ENCODE measurements at regions not wholly inside any gene's neighbourhood (a gene's known extent, or its start where the extent isn't known, plus 50 kb on each side); places are given as distances from the start of the nearest gene placed in this dataset.

DNA sequence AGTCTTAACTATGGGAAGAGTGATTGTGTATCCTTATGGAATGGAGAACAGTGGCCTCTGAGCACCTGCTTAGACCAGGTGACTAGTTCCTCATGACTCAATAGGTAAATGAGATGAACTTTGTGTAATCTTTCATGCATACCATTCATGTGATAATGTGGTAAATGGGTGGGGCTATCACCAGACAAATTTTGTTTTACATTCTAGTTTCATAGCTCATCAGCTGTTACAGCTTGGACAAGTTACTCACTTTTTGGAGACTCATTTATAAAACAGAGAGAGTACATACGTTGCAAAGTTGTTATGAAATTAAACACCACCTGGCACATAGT is 103.7 kb upstream of the TGFBR2 start:
- DNase-seq: no peak

DNA sequence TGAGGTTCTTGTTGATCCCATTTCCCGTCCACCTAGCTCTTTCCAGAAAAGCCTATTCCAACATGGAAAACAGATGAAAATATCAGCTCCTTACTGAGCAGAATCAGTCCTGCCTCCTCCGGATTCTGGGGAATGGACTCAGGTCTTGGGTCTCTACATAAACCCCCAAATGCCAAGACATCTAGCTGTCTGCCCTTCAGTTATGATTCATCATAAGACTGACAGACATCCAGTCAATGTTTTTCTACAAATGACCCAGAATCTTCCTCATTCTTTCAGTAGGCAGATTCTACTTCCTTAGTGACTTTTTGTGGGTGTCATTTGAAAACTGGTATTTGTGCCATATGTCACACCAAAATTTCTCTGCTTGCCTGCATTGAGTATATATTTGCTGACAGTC is 103.0 kb upstream of the TGFBR2 start:
- no peak for DNase-seq

DNA sequence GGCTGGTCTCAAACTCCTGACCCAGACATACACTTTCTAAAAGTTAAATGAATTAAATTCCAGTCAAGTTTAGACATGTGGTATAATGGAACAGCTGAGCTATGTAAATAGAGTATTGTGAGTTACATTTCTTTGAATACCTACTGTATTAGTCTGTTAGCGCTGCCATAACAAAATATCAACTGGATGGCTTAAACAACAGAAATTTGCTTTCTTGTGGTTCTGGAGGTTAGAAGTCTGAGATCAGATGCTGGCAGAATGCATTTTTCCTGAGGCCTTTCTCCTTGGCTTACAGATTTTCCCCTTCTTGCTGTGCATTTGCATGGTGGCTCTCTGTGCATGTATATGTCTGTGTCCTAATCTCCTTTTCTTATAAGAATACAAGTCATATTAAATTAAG is 101.5 kb upstream of the TGFBR2 start:
- DNase-seq: no peak

DNA sequence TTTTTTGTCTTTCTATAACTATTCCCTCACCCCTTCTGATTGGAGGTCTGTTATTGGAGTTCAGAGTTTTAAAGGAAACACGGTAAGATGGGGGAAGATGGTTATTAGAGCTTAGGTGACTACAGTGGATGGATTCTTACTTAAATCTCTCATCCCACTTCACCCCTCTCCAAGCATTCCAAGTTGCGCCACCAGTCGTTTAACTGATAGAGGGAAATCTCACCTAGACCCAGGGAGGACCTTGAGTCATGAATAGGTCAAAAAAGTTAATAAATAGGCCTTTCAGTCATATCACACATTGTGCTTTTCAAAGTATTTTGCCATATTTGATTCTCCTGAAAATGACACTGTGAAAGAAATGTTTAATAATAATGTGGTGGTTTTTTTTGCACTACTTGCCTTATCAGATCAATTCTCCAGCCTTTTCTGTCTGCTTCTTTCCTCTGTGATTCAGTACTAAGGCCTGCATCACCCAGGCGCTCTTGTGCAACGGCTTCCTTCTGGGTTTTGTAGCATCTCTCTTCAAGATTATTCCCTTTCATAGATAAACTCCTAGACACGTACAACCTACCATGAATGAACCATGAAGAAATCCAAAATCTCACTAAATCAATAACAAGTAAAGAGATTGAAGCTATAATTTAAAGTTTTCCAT is 100.4 kb upstream of the TGFBR2 start:
- no peak for DNase-seq

DNA sequence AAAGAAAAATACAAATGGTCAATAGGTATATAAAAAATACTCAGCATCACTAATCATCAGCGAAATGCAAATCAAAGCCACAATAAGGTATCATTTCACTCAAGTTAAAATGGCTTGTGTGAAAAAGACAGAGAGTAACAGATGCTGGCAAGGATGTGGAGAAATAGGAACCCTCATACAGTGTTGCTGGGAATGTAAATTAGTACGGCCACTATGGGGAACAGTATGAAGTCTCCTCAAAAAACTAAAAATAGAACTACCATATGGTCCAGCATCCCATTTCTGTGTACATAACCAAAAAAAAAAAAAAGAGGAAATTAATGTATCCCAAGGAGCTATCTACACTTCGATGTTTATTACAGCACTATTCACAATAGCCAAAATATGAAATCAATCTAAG is 98.1 kb upstream of the TGFBR2 start:
- no peak for DNase-seq

DNA sequence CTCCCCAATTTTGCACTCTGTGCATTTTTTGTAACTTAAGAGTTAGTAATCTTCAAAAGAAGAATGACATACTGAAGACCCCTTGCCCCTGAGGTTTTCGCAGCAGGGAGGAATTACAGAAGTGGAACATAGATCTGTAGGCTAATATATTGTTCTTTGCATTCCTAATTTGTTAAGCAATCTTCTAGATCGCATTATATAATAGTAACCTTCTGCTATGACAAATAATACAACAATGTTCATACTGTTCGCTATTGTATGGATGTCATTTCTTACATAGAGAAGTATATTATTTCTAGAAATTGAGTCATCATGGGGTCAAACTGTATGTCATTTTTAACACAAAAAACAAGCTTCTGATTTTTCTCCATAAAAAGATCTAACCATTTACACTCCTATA is 95.8 kb upstream of the TGFBR2 start:
- no peak for DNase-seq

DNA sequence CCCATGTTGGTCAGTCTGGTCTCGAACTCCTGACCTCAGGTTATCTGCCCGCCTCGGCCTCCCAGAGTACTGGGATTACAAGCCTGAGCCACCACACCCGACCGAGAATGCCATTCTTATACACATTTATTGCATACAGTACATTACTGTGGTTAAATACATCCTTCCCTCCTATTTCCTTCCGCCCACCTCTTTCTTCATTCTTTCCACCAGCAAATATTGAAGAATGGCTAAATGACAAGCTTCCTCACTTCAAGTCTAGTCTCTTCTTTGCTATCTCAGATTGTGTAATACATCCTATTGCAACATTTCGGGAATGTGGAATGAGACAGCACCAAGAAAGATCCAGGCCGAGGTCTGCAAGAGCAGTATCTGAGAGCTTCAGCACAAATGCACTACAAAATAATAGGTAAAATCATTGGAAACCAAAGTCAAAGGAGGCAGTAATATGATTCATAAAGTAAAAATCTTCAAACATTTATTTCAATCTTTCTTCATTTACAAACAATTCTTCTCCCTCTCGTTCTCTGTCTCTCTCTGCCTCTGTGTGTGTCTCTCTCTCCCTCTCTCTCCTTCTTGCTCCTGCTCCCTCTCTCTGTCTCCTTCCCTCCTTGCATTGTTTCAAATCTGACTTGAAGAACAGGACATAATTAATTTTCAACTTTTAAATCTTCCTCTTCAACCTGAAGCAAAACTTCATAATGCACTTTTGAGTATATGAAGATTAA is 94.7 kb upstream of the TGFBR2 start:
- no peak for DNase-seq

DNA sequence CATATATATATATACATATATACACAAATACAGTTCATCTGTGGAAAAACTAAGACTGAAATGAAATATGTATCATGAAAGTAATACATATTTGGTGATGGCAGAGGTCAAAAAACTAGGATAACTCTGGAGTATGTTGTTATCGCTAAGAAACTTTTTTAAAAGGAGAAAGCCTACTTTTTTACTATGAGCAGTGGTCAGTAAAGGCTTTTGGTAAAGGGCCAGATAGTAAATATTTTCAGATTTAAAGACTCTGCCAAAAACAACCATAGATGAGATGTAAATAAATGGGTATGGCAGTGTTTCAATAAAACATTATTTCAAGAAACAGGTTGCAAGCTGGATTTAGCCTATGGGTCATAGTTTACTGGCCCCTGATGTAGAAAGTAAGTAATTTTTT is 93.8 kb upstream of the TGFBR2 start:
- no peak for DNase-seq

DNA sequence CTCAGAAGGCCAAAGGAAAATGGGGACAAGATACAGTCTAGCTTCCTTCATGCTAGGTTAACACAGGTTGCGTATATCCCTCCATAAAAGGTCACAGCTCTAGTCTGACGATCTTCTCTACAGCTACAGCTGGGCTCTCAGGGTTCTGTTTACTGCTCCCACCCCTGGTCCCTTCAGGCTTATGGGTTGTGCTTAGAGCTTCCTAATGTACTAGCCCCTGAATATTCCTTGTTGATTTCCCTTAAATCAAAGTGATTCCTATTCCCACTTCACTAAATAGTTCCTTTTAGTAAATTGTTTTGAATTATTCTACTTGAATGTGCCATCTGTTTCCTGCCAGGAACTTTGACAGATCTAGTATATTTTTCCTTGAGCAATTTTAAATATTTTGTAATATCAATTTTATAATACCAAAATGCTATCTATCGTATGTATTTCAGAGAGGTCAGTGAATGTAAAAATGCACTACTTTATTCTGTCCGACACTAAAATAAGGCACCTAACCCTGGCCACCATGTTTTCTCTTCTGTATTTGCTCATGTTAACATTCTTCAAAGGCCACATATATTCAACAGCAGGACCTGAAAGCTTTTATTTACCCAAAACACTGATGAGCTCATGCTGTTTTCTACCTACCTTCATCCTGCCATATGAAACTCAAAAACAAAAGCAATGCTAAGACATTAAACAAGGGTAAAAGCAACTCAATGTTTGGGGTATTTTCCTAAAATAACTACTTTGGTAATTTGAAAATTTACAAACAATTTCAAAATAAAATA is 92.8 kb upstream of the TGFBR2 start:
- no peak for DNase-seq

DNA sequence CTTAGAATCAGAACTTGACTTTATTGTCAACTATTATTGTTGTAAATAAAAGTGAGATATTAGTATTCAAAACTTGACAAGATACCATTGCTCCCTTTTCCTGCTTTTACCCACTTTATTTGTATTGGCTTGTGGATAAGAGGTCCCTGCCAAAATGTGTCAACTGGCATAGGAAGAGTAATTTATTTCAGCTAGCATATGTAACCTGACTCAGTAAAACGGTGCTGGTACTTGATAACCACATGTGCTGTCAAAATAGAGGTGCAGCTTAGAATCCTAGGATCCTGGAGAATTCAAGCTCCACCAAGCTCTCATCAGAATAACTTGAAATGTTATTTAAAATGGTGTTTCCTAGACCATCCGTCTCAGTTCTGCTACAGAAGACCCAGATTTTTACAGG is 90.2 kb upstream of the TGFBR2 start:
- peak; percentile 74 for DNase-seq

DNA sequence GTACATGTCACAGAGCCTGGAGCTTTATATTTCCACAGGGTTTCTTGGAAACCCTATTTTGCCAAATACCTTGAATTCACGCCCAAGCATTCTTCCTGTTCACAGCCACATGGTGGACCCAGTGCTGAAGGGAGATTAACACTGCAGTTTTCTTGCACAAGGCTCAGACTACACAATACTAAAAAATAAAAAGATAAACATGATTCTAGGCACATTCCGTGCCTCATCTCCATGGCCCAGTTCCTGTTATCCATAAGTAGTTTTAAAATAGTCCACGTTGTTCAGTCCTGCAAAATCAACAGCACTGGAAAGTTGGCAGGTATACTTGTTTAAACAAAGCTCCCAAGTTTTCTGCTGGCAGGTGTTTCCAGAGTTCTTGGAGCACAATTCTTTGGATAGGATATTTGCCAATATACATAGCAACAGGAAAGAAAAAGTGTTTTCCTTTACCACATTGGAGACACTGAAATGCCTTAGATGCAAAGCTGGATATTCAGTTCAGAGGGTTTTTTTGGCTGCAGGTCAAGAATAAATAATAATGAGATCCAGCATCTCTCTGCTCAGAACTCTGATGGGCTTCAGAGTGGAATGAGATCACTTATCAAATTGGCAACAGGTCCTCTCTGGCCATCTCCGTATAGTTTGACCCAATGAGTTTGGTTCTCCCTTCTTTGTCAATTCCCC is 88.1 kb upstream of the TGFBR2 start:
- DNase-seq: peak; percentile 87

DNA sequence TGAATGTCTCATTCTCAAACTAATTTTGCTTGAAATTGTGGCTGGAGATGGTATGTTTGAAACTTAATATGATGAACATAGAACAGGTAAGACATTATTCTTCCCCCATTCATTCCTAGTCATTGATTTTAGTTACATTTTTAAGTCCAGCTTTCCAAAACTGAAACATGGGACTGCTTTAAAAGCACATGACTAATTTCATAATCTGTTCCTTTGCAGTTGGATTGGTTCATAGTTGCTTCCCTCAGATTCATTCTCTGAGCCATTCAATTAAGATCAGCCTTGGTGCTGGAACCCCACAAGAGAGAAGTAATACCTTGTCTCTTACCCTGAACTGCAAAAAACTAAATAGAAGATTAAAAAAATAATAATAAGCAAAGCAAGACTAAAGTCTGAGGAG is 87.5 kb upstream of the TGFBR2 start:
- DNase-seq: no peak

DNA sequence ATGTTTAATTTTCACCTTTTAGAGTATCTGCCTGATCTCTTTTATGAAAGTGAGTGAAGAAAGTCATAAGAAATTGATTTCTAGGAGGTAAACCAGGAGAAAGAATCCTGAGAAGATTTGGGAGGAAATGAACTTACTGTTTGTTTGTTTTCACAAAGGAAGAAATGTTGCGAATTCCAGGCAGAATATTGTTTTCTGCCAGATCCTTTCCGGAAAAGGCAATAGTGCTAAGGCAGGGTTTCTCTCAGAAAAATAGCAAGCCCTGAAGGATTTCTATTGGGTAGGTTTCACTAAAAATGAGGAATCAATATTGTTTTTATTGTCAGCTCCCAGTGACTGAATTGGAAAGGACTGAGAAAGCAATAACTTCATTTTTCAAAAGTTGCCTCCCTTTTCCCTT is 85.7 kb upstream of the TGFBR2 start:
- DNase-seq: no peak

DNA sequence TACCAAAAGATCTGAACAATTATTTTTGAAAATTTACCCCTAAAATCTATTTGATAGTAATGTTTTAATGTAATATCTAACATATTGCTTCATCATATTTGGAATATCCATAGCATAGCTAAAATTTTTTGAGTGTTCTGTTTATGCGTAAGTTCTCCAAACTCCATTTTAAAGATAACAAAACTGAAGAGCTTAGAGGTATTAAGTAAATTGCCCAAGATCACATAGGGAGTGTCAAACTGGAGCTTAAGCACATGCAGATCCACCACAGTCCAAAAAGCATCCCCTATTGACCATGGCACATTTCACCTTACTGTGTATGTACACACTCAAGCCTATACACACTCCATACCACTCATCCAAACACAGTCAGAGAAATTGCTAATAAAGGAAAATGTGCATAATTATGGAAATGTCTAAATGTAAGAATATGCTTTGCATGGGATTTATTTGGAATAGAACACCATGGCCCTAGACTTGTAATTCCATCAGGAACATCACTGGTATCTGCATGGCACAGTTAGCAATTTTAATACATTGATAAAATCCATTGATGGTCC is 85.2 kb upstream of the TGFBR2 start:
- no peak for DNase-seq

DNA sequence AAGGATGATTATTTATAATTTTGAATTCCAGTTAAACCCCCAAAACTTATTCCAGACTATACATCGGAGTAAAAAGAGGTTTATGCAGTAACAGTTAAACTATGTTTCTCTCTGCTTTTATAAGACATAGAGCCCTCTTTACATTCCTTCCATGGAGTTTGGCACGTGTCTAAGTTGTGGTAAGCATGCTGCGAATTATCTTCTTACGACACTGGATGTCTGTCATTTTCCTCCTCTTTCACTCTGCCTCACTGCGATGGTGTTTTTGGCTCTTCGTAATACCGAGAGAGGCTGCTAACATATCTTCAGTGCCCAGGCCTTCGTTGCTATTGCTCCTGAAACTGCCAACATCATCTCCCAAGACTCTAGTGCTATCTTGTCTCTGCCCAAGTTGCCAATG is 83.9 kb upstream of the TGFBR2 start:
- no peak for DNase-seq

DNA sequence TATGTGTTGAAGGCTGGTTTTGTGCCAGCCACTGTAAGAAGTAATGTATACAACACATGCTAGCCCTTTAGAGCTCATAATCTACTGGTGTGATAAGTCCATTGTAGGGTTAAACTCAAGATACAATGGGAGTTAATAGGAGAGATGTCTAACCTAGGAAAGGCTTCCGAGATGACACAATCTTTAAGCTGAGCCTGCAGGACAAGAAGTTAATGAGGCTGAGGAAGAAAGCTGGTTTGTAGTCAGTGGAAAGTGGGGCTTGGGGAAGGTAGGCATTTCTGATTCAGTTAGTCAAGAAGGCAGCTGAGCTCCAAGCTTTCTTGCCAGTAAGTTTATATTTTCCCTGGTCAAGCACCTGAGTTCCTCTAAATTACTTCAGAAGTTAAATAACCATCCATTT is 83.0 kb upstream of the TGFBR2 start:
- no peak for DNase-seq

DNA sequence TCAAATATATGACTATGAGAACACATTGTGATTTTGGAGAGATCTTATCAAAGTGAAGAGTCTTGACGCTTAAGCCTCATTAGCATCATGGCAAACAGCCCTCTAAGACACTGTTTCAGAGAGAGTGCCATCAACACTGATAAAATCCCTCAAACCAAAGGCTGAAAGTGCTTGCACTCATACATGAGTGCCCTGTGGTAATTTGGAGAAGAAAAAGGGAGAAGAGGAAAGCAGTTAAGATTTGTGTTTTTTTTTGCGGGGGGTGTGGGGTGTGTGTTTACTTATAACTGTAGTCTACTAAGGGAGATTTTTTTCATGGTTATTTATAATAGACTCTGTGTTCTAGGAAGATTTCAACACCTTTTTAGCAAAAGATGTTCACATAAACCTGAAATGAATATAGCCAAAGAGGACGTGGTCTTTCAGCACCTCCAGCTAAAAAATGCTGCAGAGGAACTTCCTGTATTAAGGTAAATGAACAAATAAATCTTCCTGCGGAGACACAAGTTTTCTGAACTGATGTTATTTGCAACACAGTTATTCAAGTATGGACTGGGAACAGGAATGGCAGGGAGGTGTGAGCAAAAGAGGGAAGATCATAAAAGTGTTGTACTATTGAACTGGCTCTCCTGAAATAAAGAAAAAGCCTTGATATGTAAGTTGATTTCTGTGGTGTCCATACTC is 81.9 kb upstream of the TGFBR2 start:
- no peak for DNase-seq

DNA sequence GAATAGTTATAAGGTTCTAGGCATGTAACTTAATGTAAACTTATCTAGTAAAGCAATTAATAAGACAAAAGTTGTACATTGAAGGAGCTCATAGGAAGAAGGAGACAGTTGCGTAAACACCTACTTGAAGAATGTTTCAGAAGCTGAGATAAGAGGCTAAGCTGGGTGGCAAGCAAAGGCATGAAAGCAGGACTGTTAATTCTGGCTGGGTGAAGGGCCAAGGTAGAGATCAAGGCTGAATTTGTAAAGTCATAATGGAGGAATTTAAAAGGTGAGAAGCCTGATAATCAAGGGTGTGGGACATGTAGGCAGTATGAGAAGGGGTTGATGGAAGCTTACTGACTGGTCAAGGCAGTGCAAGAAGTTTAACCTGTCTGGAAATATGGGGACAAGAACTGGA is 80.4 kb upstream of the TGFBR2 start:
- no peak for DNase-seq

DNA sequence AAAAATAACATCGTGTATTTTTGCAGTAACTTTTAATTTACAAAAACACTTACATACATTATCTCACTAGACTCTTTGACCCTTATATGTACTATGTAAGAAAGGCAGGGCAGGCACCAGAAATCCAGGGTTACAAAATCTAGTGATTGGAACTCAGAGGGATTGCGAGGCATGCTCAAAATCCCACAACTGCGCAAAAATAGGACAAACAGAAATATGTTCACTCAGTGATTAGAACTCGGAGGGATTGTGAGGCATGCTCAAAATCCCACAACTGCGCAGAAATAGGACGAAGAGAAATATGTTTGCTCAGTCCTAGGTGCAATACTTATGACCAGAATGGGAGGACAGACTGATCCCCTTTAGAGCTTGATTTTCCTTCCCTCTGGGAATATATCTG is 79.2 kb upstream of the TGFBR2 start:
- no peak for DNase-seq

DNA sequence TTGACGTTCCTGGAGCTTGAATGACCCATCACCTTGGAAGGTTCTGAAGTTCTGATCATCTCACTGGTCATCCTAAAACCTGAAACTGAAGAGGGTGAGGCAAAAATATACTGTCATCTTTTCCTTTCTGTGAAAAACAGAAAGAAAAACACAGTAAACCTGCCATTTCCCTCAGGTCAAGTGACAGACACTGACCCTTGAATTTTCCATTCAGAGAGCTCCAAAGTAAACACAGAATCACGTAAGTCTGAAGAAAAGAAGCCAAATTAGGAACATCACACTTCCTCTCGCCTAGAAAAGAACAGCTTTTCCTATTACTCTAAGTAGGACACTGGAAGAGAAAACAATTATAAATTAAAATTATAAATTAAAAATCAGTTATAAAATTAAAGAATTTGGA is 78.7 kb upstream of the TGFBR2 start:
- no peak for DNase-seq

DNA sequence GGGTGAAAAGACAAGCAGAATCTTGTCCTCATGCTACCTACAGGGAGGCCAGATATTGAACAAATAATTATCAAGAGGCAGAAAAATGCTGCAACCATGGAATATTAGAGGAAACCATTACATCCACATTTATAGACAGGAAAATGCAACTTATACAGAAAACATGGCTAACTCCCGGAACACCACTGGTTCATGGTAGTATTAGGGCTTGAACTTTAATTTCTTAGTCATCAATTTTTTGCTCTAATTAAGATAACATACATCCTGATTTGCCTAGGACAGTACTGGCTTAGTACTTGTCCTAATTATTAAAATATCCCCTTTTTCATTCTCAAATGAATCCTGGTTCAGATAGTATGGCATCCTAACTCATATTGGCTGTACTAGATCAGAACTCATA is 76.3 kb upstream of the TGFBR2 start:
- DNase-seq: no peak

DNA sequence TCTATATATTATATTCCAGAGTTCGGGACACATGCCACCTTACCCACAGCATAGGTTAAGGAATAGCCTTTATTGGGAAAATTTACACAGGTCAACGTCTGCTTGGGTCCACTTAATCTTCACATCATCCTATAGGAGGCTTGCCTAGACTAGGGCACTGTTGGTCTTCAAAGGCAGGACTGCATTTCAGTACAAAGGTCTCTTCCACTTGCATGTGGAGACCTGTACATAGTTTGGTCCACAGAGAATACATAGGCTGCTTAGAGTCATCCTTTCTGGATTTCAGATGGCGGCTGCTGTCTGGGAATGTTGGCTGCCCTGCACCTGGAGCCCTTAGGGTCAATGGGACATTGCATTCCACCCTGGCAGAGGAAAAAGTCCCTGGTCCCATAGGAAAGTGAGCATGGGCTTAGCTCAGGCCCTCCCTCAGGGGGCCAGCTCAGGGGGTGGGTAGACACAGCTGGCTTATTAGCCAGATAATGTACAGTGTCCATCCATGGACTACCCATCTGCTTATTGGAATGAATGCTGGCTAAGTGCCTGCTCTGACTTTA is 75.3 kb upstream of the TGFBR2 start:
- no peak for DNase-seq

DNA sequence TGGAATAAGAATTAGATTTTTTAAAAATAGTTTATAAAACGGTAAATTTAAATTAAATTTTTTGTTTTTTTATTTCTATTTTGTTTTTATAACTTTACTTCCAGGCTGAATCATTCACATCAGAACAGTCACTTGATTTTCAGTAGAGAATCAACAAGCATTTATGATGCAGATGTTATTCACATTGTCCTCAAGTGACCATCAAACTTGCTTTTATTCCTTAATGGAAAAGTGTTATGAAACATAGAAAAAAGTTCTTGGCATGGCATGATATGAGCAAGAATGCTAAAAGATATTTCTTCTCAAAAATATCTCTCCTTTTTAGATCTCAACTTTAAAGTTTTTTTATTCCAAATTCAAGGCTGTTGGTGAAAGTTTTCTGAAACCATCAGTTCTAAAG is 70.9 kb upstream of the TGFBR2 start:
- no peak for DNase-seq
